Activated B cell treated with CpG ODN at 0.5 μM for 24 hours (primary cell): ENCODE measurements at regions not wholly inside any gene's neighbourhood (a gene's known extent, or its start where the extent isn't known, plus 50 kb on each side); places are given as distances from the start of the nearest gene placed in this dataset.

ENCODE experiments used
- ATAC-seq: fragments of 200-7000 bp; cut with Tn5 transposase; one replicate; pipeline ENCODE4 v1.10.0; 2021; ENCODE audit warnings: low read depth, mild to moderate bottlenecking, moderate library complexity
- CTCF ChIA-PET: fragments of 350-600 bp; sonication (Branson Sonifier 250); formaldehyde crosslinking; loops from one replicate; lab custom pipeline; 2021; ENCODE audit warnings: antibody characterized with exemption; lab: Charles Lee
- POLR2A ChIA-PET: fragments of 350-600 bp; sonication (Branson Sonifier 250); formaldehyde crosslinking; loops from one replicate; lab custom pipeline; 2021; ENCODE audit warnings: antibody characterized with exemption; lab: Charles Lee
- DNase-seq: peaks from one replicate; pipeline ENCODE4 v3.0.0; 2022
- H3K27ac Mint-ChIP-seq: one replicate; pipeline ENCODE4 v1.8.0; 2020; ENCODE audit warnings: mixed read lengths
- H3K27me3 Mint-ChIP-seq: one replicate; pipeline ENCODE4 v1.8.0; 2021; ENCODE audit warnings: mixed read lengths
- H3K36me3 Mint-ChIP-seq: one replicate; pipeline ENCODE4 v1.8.0; 2021; ENCODE audit warnings: low read depth, mixed read lengths
- H3K4me1 Mint-ChIP-seq: one replicate; pipeline ENCODE4 v1.8.0; 2021; ENCODE audit warnings: mixed read lengths
- H3K4me3 Mint-ChIP-seq: one replicate; pipeline ENCODE4 v1.8.0; 2020; ENCODE audit warnings: mild to moderate bottlenecking, mixed read lengths
- H3K9me3 Mint-ChIP-seq: one replicate; pipeline ENCODE4 v1.8.0; 2020; ENCODE audit warnings: mixed read lengths
- CTCF ChIP-seq: fragments of 200-600 bp; IDR thresholded peaks from one replicate; pipeline ENCODE4 v1.8.0; 2022; ENCODE audit warnings: antibody characterized with exemption, mild to moderate bottlenecking
- intact Hi-C: fragments of 100-400 bp; cut with micrococcal nuclease; formaldehyde crosslinking; loops from one replicate; pipeline ENCODE4 v1.15.1; 2024

- intact Hi-C loops, result no loop called here
- ChIA-PET CTCF (no interaction called here), POLR2A (no interaction called here)
- ATAC-seq (no peak), DNase-seq (no peak)
- TF ChIP-seq CTCF, result no peak
- no peak overlapping the region for H3K27ac Mint-ChIP-seq
- H3K4me1 Mint-ChIP-seq, result no peaks in the 10 kb centered on the region
- peaks cover 8% of the 10 kb centered on the region for H3K9me3 Mint-ChIP-seq
- H3K36me3 Mint-ChIP-seq, result no peaks in the 10 kb centered on the region
- peaks cover 35% of the 10 kb centered on the region for H3K27me3 Mint-ChIP-seq
- no peak overlapping the region for H3K4me3 Mint-ChIP-seq
These were observed 152.4 kb upstream of the FOXF1 start for GRCh38 chr16:86357950-86358349.

GRCh38 chr16:86359571-86359970 is 150.8 kb upstream of the FOXF1 start:
- ChIA-PET POLR2A (no interaction called here), CTCF (no interaction called here)
- no peak for DNase-seq
- TF ChIP-seq CTCF, result no peak
- ATAC-seq, result no peak
- H3K4me3 Mint-ChIP-seq, result no peak overlapping the region
- intact Hi-C loops, result no loop called here
- H3K27me3 Mint-ChIP-seq, result peaks cover 31% of the 10 kb centered on the region
- H3K36me3 Mint-ChIP-seq, result no peaks in the 10 kb centered on the region
- no peak overlapping the region for H3K27ac Mint-ChIP-seq
- peaks cover 8% of the 10 kb centered on the region for H3K9me3 Mint-ChIP-seq
- no peaks in the 10 kb centered on the region for H3K4me1 Mint-ChIP-seq

GRCh38 chr16:86362155-86362849 is 148.0 kb upstream of the FOXF1 start:
- H3K27me3 Mint-ChIP-seq, result peaks cover 20% of the 10 kb centered on the region
- H3K4me3 Mint-ChIP-seq, result no peak overlapping the region

DNA sequence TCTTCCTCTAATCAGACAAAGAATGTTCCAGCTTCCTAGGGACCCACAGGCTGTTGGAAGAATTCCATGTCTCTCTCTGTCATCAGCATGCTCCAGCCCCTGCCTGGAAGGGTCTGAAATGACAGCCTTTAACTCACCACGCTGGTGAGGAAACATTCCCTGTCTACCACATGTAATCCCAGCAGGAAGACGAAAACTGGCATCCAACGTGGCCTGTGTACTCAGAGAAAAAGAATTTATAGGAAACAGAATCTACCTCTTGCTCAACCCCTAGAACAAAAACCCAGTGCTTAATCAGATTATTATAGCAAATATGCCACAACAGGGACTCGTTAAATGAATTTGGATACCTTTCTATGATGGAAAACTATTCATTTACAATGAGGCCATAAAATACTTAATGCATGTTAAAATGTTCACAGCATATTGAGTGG is 147.3 kb upstream of the FOXF1 start:
- H3K27ac Mint-ChIP-seq, result no peak overlapping the region
- H3K4me3 Mint-ChIP-seq, result no peak overlapping the region
- ATAC-seq (no peak), DNase-seq (no peak)
- ChIA-PET CTCF (no interaction called here), POLR2A (no interaction called here)
- TF ChIP-seq CTCF, result no peak
- no peaks in the 10 kb centered on the region for H3K4me1 Mint-ChIP-seq
- intact Hi-C loops, result no loop called here
- H3K27me3 Mint-ChIP-seq, result peaks cover 14% of the 10 kb centered on the region
- H3K36me3 Mint-ChIP-seq, result no peaks in the 10 kb centered on the region
- no peaks in the 10 kb centered on the region for H3K9me3 Mint-ChIP-seq

More at GRCh38 chr16:86362155-86362849, 148.0 kb upstream of the FOXF1 start:
- ATAC-seq, result no peak
- TF ChIP-seq CTCF, result no peak
- CTCF ChIA-PET, result no interaction called here
- Mint-ChIP-seq H3K36me3 (no peaks in the 10 kb centered on the region), H3K4me1 (no peaks in the 10 kb centered on the region), H3K27ac (no peak overlapping the region), H3K9me3 (no peaks in the 10 kb centered on the region)
- POLR2A ChIA-PET, result no interaction called here
- intact Hi-C loops, result no loop called here
- no peak for DNase-seq

GRCh38 chr16:86363836-86364618 is 146.3 kb upstream of the FOXF1 start:
- Mint-ChIP-seq H3K27ac (no peak overlapping the region), H3K36me3 (no peaks in the 10 kb centered on the region), H3K4me1 (no peaks in the 10 kb centered on the region), H3K27me3 (peaks cover 9% of the 10 kb centered on the region), H3K4me3 (no peak overlapping the region), H3K9me3 (no peaks in the 10 kb centered on the region)
- ATAC-seq (no peak), DNase-seq (no peak)
- intact Hi-C loops, result no loop called here
- POLR2A ChIA-PET, result no interaction called here
- CTCF ChIA-PET, result no interaction called here
- no peak for TF ChIP-seq CTCF
